IMR-90 (cell line): ENCODE measurements at regions not wholly inside any gene's neighbourhood (a gene's known extent, or its start where the extent isn't known, plus 50 kb on each side); places are given as distances from the start of the nearest gene placed in this dataset.
"Not testable (repeated sequence)": the region's sequence is repeated elsewhere in the genome, so short reads cannot be mapped to it uniquely, and the experiment has no call there.

Experiments
- CEBPB ChIP-seq: IDR thresholded peaks from 2 replicates; pipeline ENCODE4 v1.6.1; 2012; ENCODE audit warnings: low read depth, low read length, improper control_type of control experiment
- CTCF ChIP-seq: conservative IDR thresholded peaks from 2 replicates; pipeline ENCODE4 v1.5.1; 2012; ENCODE audit warnings: mild to moderate bottlenecking, low read depth, low read length, improper control_type of control experiment
- ELK1 ChIP-seq: fragments of 150-350 bp; IDR thresholded peaks from 2 replicates; pipeline ENCODE4 v1.6.1; 2016; ENCODE audit warnings: low read depth, mild to moderate bottlenecking, low read length, moderate library complexity, borderline replicate concordance
- FOS ChIP-seq: fragments of 150-350 bp; IDR thresholded peaks from 2 replicates; pipeline ENCODE4 v1.6.1; 2016; ENCODE audit warnings: low read depth, low read length
- MAFK ChIP-seq: IDR thresholded peaks from 2 replicates; pipeline ENCODE4 v1.6.1; 2012; ENCODE audit warnings: low read depth, low read length, improper control_type of control experiment
- MXI1 ChIP-seq: IDR thresholded peaks from 2 replicates; pipeline ENCODE4 v1.6.1; 2012; ENCODE audit warnings: low read depth, mild to moderate bottlenecking, low read length, moderate library complexity, borderline replicate concordance
- POLR2A ChIP-seq: IDR thresholded peaks from 2 replicates; pipeline ENCODE4 v1.6.1; 2012; ENCODE audit warnings: mild to moderate bottlenecking, low read depth, low read length
- RAD21 ChIP-seq: IDR thresholded peaks from 2 replicates; pipeline ENCODE4 v1.6.1; 2012; ENCODE audit warnings: low read length, improper control_type of control experiment
- SMC3 ChIP-seq: fragments of 150-350 bp; IDR thresholded peaks from 2 replicates; pipeline ENCODE4 v1.6.1; 2016; ENCODE audit warnings: low read depth, mild to moderate bottlenecking, antibody characterized with exemption, low read length, moderate library complexity
- USF2 ChIP-seq: fragments of 150-350 bp; IDR thresholded peaks from 2 replicates; pipeline ENCODE4 v1.6.1; 2017; ENCODE audit warnings: mild to moderate bottlenecking, antibody characterized with exemption, low read length, low read depth

GRCh38 chr5:152480677-152481076 is 75.6 kb upstream of the NMUR2 start:
- not testable (repeated sequence) for TF ChIP-seq FOS, CTCF, POLR2A, USF2, SMC3, ELK1, CEBPB, MXI1, MAFK, RAD21
